CD4-positive, alpha-beta T cell treated with Interleukin-17A for 1 hour (primary cell): ENCODE measurements at regions not wholly inside any gene's neighbourhood (a gene's known extent, or its start where the extent isn't known, plus 50 kb on each side); places are given as distances from the start of the nearest gene placed in this dataset.
A peak's percentile ranks its signal among the peaks of the same experiment; 100 is the strongest.
"Not testable (repeated sequence)": the region's sequence is repeated elsewhere in the genome, so short reads cannot be mapped to it uniquely, and the experiment has no call there.

ENCODE experiments used
- DNase-seq: peaks from one replicate; pipeline ENCODE4 v3.0.0-alpha.2; 2020

DNA sequence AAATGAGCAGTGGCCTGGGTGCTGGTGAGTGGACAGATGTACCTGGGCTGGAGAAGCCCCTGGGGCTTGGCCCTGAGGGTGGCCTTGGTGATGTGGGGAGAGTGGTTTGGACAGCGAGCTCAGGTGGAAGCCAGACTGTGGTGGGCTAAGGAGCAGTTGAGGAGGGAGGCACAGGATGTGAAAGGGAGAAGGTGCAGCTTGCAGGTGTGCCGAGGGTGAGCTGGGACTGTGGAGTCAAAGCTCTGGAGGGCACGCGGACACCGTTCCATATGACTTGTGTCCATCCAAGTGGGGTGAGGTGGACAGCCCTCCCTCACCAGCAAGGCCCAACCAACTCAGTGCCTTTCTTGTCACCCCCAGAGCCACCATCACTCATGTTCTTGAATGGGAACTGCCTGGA lies 170.8 kb upstream of the ZNF267 start:
- no peak for DNase-seq

DNA sequence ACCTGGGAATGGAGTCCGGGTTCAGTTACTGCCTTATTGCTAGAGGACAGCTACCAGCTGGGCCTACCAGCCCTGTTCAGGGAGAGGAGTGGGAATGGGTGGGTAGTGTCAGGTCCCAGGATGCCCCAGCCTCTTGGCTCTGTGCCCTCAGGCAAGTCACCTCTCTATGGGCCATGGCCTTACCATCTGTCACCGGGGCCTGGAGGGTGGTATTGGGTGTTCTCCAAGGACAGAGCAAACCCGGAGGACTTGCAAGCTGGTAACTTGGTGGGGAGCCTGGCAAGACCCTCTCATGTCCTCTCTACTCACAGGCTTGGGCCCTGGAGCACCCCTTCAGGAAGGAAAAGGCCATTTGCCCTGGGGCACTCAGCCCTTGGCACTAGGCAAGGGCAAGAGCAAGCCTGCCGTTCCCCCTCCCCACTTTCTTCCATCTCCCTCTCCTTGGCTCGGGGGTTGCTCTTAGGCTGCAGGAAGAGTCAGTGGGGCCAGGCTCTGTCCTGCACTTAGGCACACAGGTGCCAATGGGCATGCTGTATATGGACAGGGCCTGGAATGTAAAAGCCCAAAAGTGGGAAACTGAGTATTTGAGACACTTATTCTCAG lies 170.0 kb upstream of the ZNF267 start:
- no peak for DNase-seq

DNA sequence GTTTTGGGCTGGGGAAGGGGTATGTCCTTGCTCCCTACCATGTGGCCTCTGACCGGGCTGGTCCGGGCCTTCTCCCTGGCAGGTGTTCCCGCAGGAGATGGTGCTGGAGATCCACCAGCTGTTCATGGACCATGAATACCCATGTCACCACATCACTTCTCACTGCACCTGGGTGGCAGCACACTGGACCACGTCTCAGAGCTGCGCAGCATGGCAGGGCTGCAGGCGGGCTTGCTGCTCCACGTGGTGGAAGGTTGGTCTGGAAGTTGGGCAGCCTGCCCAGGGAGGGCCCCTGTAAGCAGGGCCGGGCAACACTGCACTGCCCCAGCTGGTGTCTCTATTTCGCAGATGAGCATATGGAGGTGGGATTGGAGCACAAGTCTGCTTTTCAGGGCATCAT lies 169.5 kb upstream of the ZNF267 start:
- no peak for DNase-seq

DNA sequence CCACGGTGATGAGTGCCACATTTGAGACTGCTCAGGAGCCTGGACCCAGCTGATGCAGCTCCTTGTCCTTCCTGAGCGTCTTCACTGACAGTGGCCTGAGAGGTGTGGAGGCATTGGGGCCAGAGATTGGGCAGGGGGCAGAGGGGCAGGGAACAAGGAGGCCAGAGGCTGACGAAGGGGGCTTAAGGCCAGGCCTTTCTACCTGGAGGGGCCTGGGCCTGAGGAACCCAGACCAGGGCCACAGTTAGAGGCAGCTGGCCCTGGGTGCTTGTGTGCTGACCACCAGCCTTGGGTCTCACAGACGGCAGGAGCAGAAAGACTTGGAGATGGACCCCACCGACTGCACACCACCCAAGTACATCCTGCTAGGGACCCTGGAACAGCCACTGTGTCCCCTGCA lies 168.2 kb upstream of the ZNF267 start:
- DNase-seq: no peak

DNA sequence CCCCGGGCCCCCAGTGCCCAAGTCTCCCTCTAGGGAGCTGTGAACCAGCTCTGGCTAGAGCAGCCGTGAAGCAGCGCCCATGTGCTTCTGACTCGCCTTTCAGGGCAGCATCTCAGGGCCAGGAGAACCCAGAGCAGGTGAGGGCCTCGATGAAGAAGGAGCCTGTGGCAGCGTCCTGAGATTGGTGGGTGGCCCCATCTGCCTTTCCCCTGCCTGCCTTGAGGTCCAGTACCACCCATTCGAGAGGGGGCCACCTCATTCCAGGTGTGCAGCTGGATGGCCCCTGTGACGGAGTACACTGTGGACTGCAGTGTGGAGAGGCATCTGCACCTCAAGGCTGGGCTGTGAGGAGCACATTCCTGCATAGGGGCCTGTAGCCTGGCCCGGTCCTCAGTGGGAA lies 167.3 kb upstream of the ZNF267 start:
- no peak for DNase-seq

DNA sequence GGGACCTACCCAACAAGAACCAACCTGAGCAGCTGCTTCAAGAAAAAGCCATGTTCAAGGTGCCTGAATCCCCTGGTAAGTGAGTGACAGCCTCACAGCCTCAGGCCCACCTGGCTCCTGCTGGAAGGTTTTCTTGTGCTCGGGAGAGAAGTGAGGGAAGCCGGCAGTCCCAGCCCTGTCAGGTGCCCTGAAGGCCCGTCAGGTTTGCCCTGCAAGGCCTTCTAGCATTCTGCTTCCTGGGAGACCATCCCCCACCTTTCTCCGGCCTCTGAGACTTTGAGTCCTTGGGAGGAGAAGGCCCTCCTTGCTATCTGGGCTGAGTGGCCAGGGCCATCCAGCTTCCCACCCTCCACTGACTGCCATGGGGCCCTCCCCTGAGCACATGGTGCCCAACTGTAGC lies 166.7 kb upstream of the ZNF267 start:
- no peak for DNase-seq

DNA sequence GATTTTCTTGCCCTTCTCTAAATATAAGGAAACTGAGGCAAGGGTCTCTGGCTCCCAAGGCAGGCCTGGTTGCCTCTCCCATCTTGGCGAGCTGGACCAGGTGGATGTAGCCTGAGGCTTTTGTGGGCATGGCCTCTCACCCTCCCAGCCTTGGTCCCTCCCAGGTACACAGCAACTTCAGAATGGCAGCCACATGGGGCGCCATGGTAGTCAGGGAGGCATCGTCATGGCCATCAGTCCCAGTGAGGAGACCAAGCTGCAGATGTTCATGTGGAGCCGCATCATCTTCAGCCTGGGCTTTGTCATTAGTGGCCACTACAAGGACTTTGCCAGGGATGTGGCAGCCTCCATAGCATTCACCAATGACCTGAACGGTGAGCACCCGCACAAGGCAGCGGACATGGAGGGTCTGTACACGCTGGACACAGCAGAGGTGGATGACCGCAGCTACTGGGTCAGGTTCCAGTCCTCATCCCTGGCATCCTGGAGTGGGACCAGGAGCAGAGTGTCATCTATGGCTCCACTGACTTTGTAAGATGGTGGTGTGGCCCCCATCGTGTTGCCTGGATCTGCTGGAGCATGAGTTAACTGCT lies 165.8 kb upstream of the ZNF267 start:
- no peak for DNase-seq

DNA sequence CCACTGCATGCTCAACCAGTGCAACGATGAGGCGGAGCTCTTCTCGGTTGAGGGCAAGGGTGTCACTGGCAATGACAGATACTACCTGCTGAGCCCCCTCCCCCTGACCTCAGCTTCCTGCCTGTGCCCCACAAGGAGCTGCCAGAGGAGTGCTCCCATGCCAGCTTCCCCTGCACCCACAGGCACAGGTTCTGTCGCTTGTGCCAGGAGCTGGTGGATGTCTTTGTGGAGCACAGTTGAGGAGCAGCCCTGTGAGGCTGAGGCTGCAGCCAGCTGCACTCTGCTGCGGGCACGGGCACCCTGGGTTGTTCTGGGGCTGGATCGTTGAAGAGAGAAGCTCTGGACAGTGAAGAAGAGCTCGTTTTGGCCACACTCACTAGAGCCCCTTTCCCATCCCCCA lies 165.3 kb upstream of the ZNF267 start:
- no peak for DNase-seq

DNA sequence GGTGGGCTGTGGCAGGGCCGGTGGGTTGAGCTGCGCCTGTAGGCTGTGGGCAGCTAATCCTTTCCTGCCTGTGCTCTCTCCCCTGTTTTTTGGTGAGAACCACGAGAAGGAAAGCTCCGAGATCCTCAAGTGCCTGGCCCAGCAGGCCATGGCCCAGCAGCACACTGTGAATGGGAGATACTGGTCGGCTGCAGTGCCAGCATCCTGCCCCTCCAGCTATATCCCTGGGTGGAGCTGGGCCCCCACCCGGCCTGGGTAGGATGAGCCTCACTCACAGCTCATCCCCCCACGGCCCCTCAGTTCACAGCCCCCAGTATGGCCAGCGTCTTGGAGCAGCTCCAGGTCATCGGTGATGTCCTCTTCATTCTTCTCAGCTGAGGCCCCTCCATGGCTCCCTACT lies 164.4 kb upstream of the ZNF267 start:
- DNase-seq: no peak

DNA sequence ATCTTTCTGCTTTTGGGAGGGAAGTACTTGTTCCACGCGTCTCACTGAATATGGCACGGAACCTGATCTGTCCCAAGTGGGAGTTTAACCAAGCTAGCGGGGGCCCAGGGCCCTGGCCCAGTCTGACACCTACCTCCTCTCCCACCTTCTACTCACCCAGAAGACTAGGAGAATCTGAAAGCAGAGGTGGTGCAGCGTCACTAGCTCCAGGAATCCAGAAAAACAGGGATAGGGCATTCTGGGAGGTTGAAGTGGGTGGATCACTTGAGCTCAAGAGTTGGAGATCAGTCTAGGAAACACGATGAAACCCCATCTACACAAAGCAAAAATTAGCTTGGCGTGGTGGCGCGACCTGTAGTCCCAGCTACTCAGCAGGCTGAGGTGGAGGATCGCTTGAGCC lies 163.5 kb upstream of the ZNF267 start:
- no peak for DNase-seq

DNA sequence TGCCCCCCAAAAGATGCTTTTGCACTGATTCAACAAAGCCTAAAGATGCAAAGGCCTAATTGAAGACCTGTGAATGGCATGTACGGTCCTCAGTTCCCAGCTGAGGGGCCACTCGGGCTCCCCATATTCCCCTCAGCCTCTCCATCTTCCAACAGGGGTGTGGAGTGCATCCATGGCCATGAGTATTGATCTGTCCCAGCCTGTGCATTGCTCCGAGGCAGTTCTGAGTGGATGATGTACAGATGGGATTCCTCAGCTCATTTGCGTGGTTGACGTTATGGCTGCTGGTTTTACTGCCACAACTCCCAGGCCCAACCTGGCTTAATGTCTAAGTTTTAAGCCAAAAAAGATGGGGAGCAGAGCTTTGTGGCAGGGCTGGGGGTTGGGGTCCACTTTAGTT lies 162.7 kb upstream of the ZNF267 start:
- no peak for DNase-seq

DNA sequence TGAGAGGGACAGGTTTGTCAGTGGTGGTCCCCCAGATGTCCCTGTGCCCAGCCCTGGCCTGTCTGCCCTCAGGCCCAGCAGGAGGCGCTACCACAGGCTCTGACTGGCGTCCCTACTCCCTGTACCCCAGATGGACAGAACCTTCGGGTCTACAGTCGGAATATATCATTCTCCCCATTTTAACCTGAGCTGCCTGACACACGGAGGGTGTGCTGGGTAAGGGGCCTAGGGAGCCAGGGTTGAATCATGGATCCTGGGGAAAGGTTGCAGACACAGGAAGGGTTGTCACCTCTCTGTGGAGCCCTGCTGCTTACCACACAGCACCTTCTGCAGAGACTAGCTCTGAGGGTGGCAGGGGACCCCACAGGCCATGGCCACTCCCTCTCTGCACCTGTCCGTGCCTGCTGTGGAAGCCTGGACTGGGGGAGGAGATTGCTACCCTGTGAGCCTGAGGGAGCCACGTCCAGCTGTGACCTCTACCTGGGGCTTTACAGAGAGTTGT lies 162.2 kb upstream of the ZNF267 start:
- DNase-seq: peak; percentile 18

DNA sequence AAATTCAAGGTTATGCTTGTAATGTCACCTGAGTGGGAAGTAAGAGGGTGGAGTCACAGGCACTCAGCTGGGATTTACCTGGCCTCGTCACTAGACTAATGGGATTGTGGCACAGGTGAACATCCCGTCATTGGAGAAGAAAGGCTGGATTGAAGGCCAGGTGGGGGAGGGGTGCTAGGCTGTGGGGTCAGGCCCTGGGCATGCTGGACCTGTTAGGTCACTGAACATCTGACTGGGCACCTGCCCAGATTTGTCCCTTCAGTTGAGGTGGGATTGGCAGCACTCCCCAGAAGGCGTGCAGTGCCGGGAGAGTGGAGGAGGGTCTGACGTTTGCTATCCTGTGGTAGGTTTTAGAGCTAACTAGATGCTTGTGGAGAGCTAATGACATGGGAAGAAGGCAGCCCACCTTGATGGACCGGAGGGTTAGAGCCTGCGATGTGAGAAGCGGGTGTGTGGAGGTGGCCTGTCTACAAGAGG lies 161.5 kb upstream of the ZNF267 start:
- DNase-seq: no peak

DNA sequence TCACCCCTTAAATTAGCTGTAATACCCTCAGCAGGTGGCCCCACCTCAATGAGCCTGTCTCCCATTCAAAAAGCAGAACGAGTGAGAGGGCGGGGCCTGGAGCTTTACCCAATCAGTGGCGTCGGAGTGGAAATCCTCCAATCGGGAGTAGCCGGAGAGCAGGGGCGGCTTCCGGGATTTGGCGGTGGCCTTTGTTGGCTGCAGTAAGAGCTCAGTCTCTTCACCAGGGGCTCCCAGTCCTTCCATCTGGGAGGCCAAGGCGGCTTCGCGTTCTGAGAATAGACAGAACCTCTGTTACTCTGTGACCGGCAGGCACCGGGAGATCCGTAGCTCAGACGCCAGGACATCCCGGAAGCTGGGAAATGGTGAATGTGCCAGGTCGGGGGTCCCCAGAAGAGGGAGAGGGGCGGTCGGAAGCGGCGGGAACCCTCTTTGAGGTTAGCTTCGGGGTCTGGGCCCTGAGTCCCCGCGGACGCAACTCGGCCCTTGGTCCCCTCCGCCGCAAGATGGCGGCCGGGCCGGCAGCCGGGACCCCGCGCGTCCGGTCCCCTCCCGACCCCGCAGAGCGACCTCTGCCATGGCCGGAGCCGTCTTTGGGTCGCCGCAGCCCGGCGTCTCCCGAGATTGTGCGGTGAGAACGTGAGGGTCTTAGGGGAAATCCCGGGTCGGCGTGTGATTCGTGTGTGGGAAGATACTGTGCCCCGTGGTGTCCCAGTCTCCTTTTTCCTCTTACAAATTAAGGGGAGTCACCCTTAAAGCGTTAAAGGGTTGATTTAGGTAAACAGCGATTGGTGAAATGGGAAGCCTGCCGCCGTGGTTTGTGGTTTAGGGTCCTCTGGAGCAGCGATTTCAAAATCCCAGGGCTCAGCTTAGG lies 160.3 kb upstream of the ZNF267 start:
- peak; percentile 96 for DNase-seq

DNA sequence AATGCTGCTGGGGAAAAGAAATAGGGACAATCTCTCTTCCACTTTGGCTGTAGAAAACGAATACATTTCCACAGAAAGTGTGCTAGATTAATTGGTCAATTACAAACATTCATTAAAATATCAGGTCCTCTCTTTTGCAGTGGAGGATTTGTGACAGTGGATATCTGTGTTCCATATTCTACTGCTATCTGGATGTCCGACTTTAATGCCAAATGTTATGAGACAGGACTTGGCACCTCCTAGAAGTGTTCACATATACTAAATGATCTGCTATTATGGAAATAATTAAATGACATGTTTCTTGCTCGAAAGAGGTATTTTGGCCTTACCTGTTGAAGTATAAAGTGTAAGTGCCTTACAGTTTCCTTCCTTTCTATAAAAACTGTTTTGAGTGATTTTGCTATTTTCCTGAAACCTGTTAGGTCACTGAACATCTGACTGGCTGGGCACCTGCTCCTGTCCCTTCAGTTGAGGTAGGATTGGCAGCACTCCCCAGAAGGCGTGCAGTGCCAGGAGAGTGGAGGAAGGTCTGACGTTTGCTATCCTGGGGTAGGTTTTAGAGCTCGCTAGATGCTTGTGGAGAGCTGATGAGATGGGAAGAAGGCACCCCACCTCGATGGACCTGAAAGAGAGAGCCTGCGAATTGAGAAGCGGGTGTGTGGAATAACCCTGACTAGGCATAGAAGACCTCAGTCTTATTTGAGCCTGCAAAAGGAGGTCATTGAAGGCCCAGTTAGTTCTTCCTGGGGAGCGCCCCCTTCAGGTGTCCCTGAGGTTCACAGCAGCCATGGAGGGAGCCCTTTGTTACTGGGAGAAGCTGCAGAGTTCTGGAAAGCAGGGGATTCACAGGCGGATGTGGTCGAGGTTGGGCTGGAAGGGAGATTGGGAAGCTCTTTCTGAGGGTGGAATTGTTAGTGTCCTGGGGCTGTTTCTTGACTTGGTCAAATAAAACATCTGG lies 159.4 kb upstream of the ZNF267 start:
- DNase-seq: peak; percentile 22

DNA sequence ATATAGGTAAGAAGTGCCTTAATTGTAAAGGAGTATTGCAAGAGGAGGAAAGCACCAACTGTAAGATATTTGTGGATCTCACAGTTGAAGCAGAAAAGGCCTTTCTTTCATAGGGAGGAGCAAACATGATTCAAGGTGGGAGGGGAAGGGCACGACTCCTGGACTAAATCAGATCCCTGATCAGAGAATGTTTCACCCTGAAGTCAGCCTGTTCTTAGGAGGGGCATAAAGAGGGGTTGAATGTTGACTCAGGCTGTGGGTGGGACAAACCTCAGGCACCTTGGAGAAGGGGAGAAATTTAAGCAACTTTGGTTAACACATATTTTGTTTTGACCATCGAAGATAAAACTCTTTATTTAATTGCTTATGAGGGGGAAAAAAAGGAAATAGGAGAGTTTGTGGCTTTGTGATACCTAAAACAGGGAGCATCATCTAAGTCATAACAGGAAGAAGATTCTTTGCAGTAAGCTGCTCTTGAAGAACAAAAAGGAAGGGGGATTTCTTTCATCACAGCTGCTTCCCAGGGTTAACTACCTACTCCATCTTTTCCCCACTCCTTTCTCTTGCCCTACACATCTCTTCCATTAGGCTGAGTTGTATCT lies 158.6 kb upstream of the ZNF267 start:
- DNase-seq: peak; percentile 22

DNA sequence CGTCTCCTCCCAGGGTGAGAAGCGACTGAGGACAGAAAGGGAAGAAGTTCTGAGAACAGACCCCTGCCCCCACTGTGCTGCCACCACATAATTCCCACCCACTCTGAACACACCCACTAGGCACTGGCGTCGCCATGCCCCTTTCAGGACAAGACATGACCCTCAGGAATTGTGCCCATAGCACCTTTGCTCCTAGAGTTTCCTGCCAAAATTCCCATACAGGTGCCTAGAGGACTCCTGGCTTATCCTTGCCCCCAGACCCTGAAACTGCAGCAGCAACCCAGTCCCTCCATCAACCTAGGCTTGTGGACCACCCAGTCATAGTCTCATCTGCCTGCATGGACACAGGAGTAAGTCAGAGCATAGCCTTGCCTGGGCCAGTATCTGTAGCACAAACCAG lies 157.7 kb upstream of the ZNF267 start:
- DNase-seq: no peak

DNA sequence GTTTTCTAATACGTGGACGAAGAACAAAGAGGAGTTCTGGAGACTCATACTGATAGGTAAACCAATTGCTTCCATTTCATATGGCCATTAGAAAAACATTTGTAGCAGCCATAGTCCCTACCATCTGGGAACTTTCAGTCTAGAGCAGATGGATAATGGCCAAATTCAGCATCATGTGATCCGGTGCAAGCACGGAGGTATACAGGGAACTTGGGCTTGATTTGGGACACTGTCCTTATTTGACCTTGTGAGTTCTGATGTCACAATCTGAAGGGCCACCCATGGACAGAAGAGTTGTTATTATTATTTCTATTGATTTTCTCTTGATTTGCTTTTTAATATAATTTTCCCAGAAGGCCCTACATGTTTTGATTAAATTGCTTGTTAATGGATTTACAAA lies 154.6 kb upstream of the ZNF267 start:
- no peak for DNase-seq

DNA sequence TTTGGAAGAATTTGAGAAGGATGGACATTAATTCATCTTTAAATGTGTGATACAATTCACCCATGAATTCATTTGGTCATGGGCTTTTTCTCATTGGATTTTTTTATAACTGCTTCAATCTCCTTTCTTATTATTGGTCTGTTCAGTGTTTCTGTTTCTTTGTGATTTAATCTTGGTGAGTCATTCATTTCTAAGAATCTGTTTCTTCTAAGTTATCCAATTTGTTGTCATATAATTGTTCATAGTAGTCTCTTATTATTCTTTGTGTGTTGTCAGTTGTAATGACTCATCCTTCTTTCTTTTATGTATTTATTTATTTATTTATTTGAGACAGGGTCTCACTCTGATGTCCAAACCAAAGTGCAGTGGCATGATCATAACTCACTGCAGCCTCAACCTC lies 146.1 kb upstream of the ZNF267 start:
- DNase-seq: no peak

DNA sequence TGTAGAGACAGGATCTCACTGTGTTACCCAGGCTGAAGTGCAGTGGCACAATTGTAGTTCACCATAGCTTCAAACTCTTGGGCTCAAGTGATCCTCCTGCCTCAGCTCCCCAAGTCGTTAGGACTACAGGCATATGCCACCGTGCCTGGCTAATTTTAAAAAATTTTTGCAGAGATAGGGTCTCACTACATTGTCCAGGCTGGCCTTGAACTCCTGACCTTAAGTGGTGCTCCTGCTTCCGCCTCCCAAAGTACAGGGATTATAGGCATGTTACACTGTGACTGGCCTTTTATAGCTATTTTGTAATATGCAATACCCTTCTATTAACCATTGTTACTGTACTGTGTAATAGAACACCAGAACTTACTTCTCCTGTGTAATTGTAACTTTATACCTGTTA lies 139.3 kb upstream of the ZNF267 start:
- DNase-seq: no peak

DNA sequence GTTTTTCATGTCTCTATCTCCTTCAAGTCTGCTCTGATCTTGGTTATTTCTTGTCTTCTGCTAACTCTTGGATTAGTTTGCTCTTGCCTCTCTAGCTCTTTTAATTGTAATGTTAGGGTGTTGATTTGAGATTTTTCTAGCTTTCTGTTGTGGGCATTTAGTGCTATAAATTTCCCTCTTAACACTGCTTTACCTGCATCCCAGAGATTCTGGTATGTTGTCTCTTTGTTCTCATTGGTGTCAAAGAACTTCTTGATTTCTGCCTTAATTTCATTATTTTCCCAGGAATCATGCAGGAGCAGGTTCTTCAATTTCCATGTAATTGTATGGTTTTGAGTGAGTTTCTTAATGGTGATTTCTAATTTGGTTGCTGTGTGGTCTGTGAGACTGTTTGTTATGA lies 128.5 kb upstream of the ZNF267 start:
- not testable (repeated sequence) for DNase-seq

DNA sequence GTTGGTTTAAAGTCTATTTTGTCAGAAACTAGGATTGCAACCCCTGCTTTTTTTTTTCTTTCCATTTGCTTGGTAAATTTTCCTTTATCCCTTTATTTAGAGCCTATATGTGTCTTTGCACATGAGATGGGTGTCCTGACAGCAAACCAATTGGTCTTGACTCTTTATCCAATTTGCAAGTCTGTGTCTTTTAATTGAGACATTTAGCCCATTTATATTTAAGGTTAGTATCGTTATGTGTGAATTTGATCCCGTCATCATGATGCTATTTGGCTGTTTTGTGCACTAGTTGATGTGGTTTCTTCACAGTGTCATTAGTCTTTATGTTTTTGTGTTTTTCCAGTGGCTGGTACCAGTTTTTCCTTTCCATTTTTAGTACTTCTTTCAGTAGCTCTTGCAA lies 127.7 kb upstream of the ZNF267 start:
- DNase-seq: no peak
